ENCODE measurements at regions not wholly inside any gene's neighbourhood (a gene's known extent, or its start where the extent isn't known, plus 50 kb on each side); places are given as distances from the start of the nearest gene placed in this dataset.

DNA sequence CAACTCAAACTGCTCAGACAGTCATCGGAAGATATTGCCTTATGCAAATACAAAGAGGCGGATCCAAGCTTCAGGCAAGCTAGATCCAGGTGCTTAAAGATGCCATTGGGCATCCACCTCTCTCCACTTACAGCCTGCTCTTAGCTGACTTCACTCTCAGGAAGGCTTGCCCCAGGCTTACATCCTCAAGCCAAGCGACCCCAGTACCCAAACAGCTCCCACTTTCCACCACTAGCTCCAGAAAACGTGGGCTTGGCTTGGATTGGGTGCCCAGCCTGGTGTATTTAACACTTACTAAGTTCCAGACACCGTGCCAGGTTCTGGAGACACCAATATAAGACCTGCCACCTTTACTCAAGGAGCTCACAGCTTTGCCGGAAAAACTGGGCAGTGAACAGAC is 142.1 kb upstream of the VSTM2B start:
- no peak for TF ChIP-seq POLR2A (IDR thresholded peaks at IDR 0.05)
- TF ChIP-seq CTCF (IDR thresholded peaks at IDR 0.05), result no peak
- no peak for TF ChIP-seq EP300 (IDR thresholded peaks at IDR 0.05; ENCODE audit: low read depth)
- no peak for TF ChIP-seq POLR2AphosphoS5 (IDR thresholded peaks at IDR 0.05)
